ENCODE measurements at regions not wholly inside any gene's neighbourhood (a gene's known extent, or its start where the extent isn't known, plus 50 kb on each side); places are given as distances from the start of the nearest gene placed in this dataset.

- 82% methylated on average over 1 of the region's 1 CpG for WGBS
- Histone ChIP-seq H3K4me1 (peaks cover 3% of the 10 kb centered on the region), H3K9me3 (no peaks in the 10 kb centered on the region), H3K27me3 (no peaks in the 10 kb centered on the region), H3K4me3 (no peak overlapping the region), H3K27ac (no peak overlapping the region), H3K36me3 (no peaks in the 10 kb centered on the region)
- TF ChIP-seq POLR2A (IDR thresholded peaks at IDR 0.05) (no peak), CTCF (IDR thresholded peaks at IDR 0.05) (no peak), POLR2AphosphoS5 (IDR thresholded peaks at IDR 0.05) (no peak), EP300 (IDR thresholded peaks at IDR 0.05) (no peak)
- no peak for DNase-seq (ENCODE audit: low spot score in 2 of 2)
Observed at GRCh38 chr12:63220921-63221320, 69.9 kb upstream of the AVPR1A start.

- no peaks in the 10 kb centered on the region for H3K27me3 ChIP-seq
- no peak for DNase-seq (ENCODE audit: low spot score in 2 of 2)
- TF ChIP-seq CTCF (IDR thresholded peaks at IDR 0.05) (no peak), POLR2AphosphoS5 (IDR thresholded peaks at IDR 0.05) (no peak), EP300 (IDR thresholded peaks at IDR 0.05) (no peak), POLR2A (IDR thresholded peaks at IDR 0.05) (no peak)
- no peaks in the 10 kb centered on the region for H3K9me3 ChIP-seq
- 86% methylated on average over 3 of the region's 3 CpGs for WGBS
- H3K36me3 ChIP-seq = no peaks in the 10 kb centered on the region
- H3K27ac ChIP-seq = no peak overlapping the region
- H3K4me3 ChIP-seq = no peak overlapping the region
- no peaks in the 10 kb centered on the region for H3K4me1 ChIP-seq
Observed at GRCh38 chr12:63212316-63212715, 61.3 kb upstream of the AVPR1A start.

GRCh38 chr12:63208956-63209355, 58.0 kb upstream of the AVPR1A start:
- no peak for TF ChIP-seq POLR2A (IDR thresholded peaks at IDR 0.05)
- no peak for TF ChIP-seq POLR2AphosphoS5 (IDR thresholded peaks at IDR 0.05)
- TF ChIP-seq CTCF (IDR thresholded peaks at IDR 0.05) = no peak
- TF ChIP-seq EP300 (IDR thresholded peaks at IDR 0.05) = no peak
- DNase-seq (ENCODE audit: low spot score in 2 of 2) = no peak
- Histone ChIP-seq H3K36me3 (no peaks in the 10 kb centered on the region), H3K27me3 (no peaks in the 10 kb centered on the region), H3K4me1 (no peaks in the 10 kb centered on the region), H3K9me3 (no peaks in the 10 kb centered on the region), H3K4me3 (no peak overlapping the region), H3K27ac (no peak overlapping the region)

- WGBS = 18% methylated on average over 3 of the region's 3 CpGs
- Histone ChIP-seq H3K4me3 (no peak overlapping the region), H3K9me3 (no peaks in the 10 kb centered on the region), H3K27ac (no peak overlapping the region), H3K4me1 (no peaks in the 10 kb centered on the region), H3K36me3 (no peaks in the 10 kb centered on the region), H3K27me3 (no peaks in the 10 kb centered on the region)
- TF ChIP-seq CTCF (IDR thresholded peaks at IDR 0.05) = no peak
- no peak for DNase-seq (ENCODE audit: low spot score in 2 of 2)
Observed at GRCh38 chr12:63206909-63207308, 55.9 kb upstream of the AVPR1A start.

- TF ChIP-seq POLR2AphosphoS5 (IDR thresholded peaks at IDR 0.05) = no peak
- TF ChIP-seq POLR2A (IDR thresholded peaks at IDR 0.05) = no peak
- TF ChIP-seq CTCF (IDR thresholded peaks at IDR 0.05) = no peak
- TF ChIP-seq EP300 (IDR thresholded peaks at IDR 0.05) = no peak
- H3K4me1 ChIP-seq = no peaks in the 10 kb centered on the region
- H3K27me3 ChIP-seq = no peaks in the 10 kb centered on the region
- H3K36me3 ChIP-seq = no peaks in the 10 kb centered on the region
- H3K9me3 ChIP-seq = no peaks in the 10 kb centered on the region
- DNase-seq (ENCODE audit: low spot score in 2 of 2) = no peak
- 43% methylated on average over 1 of the region's 1 CpG for WGBS
- no peak overlapping the region for H3K4me3 ChIP-seq
- H3K27ac ChIP-seq = no peak overlapping the region
Observed at GRCh38 chr12:63206494-63206893, 55.5 kb upstream of the AVPR1A start.

Data from suprapubic skin (tissue), 4 donors.